Mesothelial cell of epicardium (in vitro differentiated cells): ENCODE measurements at regions not wholly inside any gene's neighbourhood (a gene's known extent, or its start where the extent isn't known, plus 50 kb on each side); places are given as distances from the start of the nearest gene placed in this dataset.

Source experiments
- DNase-seq, 2 experiments: peaks; one replicate each; pipeline ENCODE4 v3.0.0; 2021; ENCODE audit warnings: low spot score in 2 of 2; ENCODE audit not compliant: unreplicated experiment in 2 of 2
- H3K27ac Mint-ChIP-seq: 2 replicates; pipeline ENCODE4 v1.8.0; 2021; ENCODE audit warnings: mixed read lengths
- H3K27me3 Mint-ChIP-seq: 2 replicates; pipeline ENCODE4 v1.8.0; 2021; ENCODE audit warnings: low read depth, mixed read lengths
- H3K36me3 Mint-ChIP-seq: 2 replicates; pipeline ENCODE4 v1.8.0; 2021; ENCODE audit warnings: mixed read lengths
- H3K4me1 Mint-ChIP-seq: 2 replicates; pipeline ENCODE4 v1.8.0; 2021; ENCODE audit warnings: mixed read lengths
- H3K4me3 Mint-ChIP-seq: 2 replicates; pipeline ENCODE4 v1.8.0; 2021; ENCODE audit warnings: mild to moderate bottlenecking, moderate library complexity, mixed read lengths
- H3K9me3 Mint-ChIP-seq: 2 replicates; pipeline ENCODE4 v1.8.0; 2021; ENCODE audit warnings: mixed read lengths
- TF ChIP-seq, protein P1 (sequence below): fragments of 200-600 bp; sonication (generic); IDR thresholded peaks from one replicate; pipeline ENCODE4 v1.5.0; 2021; ENCODE audit warnings: antibody characterized with exemption; ENCODE audit not compliant: unreplicated experiment

GRCh38 chr2:180871649-180872048, 108.8 kb upstream of the UBE2E3 start:
- Mint-ChIP-seq H3K4me1 (no peaks in the 10 kb centered on the region), H3K27ac (no peak overlapping the region), H3K36me3 (no peaks in the 10 kb centered on the region), H3K4me3 (no peak overlapping the region), H3K9me3 (peaks cover 10% of the 10 kb centered on the region), H3K27me3 (no peaks in the 10 kb centered on the region)
- TF ChIP-seq, protein P1, sequence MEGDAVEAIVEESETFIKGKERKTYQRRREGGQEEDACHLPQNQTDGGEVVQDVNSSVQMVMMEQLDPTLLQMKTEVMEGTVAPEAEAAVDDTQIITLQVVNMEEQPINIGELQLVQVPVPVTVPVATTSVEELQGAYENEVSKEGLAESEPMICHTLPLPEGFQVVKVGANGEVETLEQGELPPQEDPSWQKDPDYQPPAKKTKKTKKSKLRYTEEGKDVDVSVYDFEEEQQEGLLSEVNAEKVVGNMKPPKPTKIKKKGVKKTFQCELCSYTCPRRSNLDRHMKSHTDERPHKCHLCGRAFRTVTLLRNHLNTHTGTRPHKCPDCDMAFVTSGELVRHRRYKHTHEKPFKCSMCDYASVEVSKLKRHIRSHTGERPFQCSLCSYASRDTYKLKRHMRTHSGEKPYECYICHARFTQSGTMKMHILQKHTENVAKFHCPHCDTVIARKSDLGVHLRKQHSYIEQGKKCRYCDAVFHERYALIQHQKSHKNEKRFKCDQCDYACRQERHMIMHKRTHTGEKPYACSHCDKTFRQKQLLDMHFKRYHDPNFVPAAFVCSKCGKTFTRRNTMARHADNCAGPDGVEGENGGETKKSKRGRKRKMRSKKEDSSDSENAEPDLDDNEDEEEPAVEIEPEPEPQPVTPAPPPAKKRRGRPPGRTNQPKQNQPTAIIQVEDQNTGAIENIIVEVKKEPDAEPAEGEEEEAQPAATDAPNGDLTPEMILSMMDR, result no peak
- no peak for DNase-seq

- Mint-ChIP-seq H3K9me3 (no peaks in the 10 kb centered on the region), H3K27ac (no peak overlapping the region), H3K4me3 (no peak overlapping the region), H3K27me3 (no peaks in the 10 kb centered on the region), H3K4me1 (no peaks in the 10 kb centered on the region), H3K36me3 (no peaks in the 10 kb centered on the region)
- no peak for DNase-seq
- TF ChIP-seq, protein P1, result no peak
These were observed 130.6 kb upstream of the UBE2E3 start for GRCh38 chr2:180849851-180850250.

- TF ChIP-seq, protein P1, result no peak
- H3K4me1 Mint-ChIP-seq, result no peaks in the 10 kb centered on the region
- no peaks in the 10 kb centered on the region for H3K9me3 Mint-ChIP-seq
- H3K36me3 Mint-ChIP-seq, result no peaks in the 10 kb centered on the region
- H3K4me3 Mint-ChIP-seq, result no peak overlapping the region
- no peak overlapping the region for H3K27ac Mint-ChIP-seq
- H3K27me3 Mint-ChIP-seq, result no peaks in the 10 kb centered on the region
- no peak for DNase-seq
These were observed 132.0 kb upstream of the UBE2E3 start for GRCh38 chr2:180848393-180848792.

DNA sequence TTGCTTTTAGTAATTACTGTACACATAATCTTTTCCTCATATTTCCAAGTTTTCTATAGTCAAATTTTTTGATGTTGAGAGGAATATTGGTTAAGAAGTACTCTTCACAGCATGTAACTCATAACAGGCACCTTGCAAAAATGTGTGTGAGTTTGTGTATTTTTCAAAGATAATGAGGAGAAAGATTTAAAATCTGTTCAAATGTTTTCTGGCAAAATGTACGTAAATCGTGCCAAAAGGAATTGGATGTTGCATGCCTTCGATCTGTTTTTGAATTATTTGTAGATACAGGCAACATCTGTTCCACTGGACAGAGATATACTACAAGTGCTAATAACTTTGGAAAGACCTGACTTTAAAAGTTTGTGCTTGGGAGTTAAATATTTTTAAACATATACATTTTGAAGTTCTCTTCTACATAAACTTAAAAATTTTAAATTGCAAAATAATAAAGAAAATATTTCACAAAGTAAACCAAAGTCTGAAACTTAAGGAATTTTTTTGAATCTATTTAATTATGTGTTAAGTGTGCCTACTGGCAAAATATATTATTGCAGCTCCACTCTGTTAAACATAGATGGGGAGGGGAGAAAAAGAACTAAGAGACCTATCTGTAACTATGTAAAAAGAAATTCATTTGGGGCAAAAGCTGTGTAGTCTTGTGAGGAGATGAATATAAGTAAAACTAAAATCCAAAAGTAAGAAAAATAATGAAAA, 133.5 kb upstream of the UBE2E3 start:
- Mint-ChIP-seq H3K36me3 (no peaks in the 10 kb centered on the region), H3K4me3 (no peak overlapping the region), H3K4me1 (no peaks in the 10 kb centered on the region), H3K9me3 (no peaks in the 10 kb centered on the region), H3K27ac (no peak overlapping the region), H3K27me3 (no peaks in the 10 kb centered on the region)
- DNase-seq, result no peak
- TF ChIP-seq, protein P1, result no peak

DNA sequence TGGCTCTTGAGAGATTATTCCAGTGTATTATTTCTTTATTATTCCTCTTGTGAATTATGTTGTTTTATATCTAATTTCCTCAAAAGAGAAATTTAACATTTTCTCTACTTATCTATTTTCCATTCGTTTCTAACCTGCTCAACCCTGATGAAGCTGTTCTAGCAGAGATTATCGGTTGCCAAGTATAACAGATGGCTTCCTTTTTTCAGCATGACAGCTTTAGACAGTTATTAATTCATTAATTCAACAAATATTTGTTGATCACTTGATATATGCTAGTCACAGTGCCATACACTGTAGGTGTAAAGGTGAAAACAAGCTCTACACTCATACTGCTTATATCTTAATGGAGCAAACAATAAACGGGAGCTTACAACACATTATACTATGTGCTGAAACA, 137.9 kb upstream of the UBE2E3 start:
- no peaks in the 10 kb centered on the region for H3K9me3 Mint-ChIP-seq
- H3K36me3 Mint-ChIP-seq, result no peaks in the 10 kb centered on the region
- TF ChIP-seq, protein P1, result no peak
- H3K4me3 Mint-ChIP-seq, result no peak overlapping the region
- H3K27ac Mint-ChIP-seq, result no peak overlapping the region
- DNase-seq, result no peak
- H3K27me3 Mint-ChIP-seq, result no peaks in the 10 kb centered on the region
- no peaks in the 10 kb centered on the region for H3K4me1 Mint-ChIP-seq
